Astrocyte (in vitro differentiated cells and primary cell): ENCODE measurements at regions not wholly inside any gene's neighbourhood (a gene's known extent, or its start where the extent isn't known, plus 50 kb on each side); places are given as distances from the start of the nearest gene placed in this dataset.

ENCODE experiments used
- EZH2 ChIP-seq: IDR thresholded peaks from 2 replicates; pipeline ENCODE4 v1.6.1; 2012; ENCODE audit warnings: mild to moderate bottlenecking, low read length, inconsistent platforms; ENCODE audit not compliant: insufficient read depth
- TF ChIP-seq, protein P1 (sequence below): IDR thresholded peaks from 2 replicates; pipeline ENCODE4 v1.5.1; 2011; ENCODE audit warnings: low read depth, mild to moderate bottlenecking, inconsistent platforms, low read length, moderate library complexity; ENCODE audit not compliant: insufficient read depth

GRCh38 chr20:1838556-1839279 lies 56.5 kb upstream of the SIRPA start:
- no peak for TF ChIP-seq EZH2
- TF ChIP-seq, protein P1, sequence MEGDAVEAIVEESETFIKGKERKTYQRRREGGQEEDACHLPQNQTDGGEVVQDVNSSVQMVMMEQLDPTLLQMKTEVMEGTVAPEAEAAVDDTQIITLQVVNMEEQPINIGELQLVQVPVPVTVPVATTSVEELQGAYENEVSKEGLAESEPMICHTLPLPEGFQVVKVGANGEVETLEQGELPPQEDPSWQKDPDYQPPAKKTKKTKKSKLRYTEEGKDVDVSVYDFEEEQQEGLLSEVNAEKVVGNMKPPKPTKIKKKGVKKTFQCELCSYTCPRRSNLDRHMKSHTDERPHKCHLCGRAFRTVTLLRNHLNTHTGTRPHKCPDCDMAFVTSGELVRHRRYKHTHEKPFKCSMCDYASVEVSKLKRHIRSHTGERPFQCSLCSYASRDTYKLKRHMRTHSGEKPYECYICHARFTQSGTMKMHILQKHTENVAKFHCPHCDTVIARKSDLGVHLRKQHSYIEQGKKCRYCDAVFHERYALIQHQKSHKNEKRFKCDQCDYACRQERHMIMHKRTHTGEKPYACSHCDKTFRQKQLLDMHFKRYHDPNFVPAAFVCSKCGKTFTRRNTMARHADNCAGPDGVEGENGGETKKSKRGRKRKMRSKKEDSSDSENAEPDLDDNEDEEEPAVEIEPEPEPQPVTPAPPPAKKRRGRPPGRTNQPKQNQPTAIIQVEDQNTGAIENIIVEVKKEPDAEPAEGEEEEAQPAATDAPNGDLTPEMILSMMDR, result no peak
